ENCODE measurements at regions not wholly inside any gene's neighbourhood (a gene's known extent, or its start where the extent isn't known, plus 50 kb on each side); places are given as distances from the start of the nearest gene placed in this dataset.
A peak's percentile ranks its signal among the peaks of the same experiment; 100 is the strongest.

- DNase-seq = no peak
- no peak for TF ChIP-seq CTCF (IDR thresholded peaks at IDR 0.05; ENCODE audit: borderline replicate concordance)
- Histone ChIP-seq H3K36me3 (no peaks in the 10 kb centered on the region), H3K27ac (replicated peaks) (no peak overlapping the region), H3K27me3 (ENCODE audit: low read depth) (no peaks in the 10 kb centered on the region), H3K4me1 (no peaks in the 10 kb centered on the region), H3K4me3 (no peak overlapping the region), H3K9me3 (replicated peaks) (peaks cover 24% of the 10 kb centered on the region)
- intact Hi-C loops (cut with micrococcal nuclease) = no loop called here
These were observed 875.1 kb downstream of the NSUN3 start for GRCh38 chr3:94937980-94938379.

DNA sequence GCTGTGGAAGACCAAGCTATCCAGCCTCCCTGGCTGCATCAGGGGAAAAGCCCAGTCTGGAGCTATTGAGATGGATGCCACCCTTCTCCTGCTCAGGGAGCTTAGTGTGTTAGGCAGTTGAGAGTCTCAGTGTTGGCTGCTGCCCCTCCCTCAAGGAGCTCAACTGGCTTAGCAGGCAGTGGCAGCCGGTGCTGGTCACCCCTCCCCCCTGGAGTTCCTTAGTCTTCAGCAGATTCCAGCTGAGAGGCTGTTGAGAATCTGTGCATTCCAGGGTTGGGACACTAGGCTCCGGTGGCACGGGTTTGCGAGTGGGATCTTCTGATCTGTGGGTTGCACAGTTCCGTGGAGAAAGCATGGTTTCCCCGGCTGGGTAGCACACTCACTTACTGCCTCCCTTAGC is 883.8 kb downstream of the NSUN3 start:
- no peaks in the 10 kb centered on the region for H3K27me3 ChIP-seq (ENCODE audit: low read depth)
- no peak for DNase-seq
- intact Hi-C loops (cut with micrococcal nuclease) = no loop called here
- H3K9me3 ChIP-seq (replicated peaks) = peaks cover 12% of the 10 kb centered on the region
- H3K36me3 ChIP-seq = no peaks in the 10 kb centered on the region
- H3K27ac ChIP-seq (replicated peaks) = no peak overlapping the region
- H3K4me1 ChIP-seq = no peaks in the 10 kb centered on the region
- no peak for TF ChIP-seq CTCF (IDR thresholded peaks at IDR 0.05; ENCODE audit: borderline replicate concordance)
- no peak overlapping the region for H3K4me3 ChIP-seq

DNA sequence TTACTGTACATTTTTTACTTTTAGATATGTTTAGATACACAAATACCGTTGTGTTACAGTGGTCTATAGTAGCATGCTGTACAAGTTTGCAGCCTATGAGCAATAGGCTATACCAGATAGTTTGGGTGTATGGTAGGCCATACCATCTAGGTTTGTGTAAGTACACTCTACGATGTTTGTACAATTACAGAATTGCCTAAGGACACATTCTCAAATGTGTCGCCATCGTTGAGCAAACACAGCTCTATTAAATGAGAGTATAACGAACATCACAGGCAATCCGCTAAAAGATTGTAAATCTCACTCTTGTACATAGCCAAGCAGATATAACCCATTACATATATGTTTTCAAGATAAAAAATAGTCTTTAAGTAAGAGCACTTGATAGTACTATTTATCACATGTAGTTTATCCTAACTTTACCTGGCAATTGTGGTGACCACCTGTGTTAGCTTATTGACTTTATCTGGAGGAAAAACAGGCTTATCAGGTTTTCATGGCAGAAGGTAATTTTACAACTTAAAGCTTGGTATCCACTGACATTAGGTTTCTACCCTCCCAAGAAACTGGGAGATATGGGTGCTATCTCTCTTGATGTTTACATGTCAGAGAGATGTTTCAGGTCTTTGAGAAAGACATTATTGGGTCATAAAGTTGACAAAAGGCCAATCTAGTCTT is 898.7 kb downstream of the NSUN3 start:
- Histone ChIP-seq H3K9me3 (replicated peaks) (peaks cover 7% of the 10 kb centered on the region), H3K4me3 (no peak overlapping the region), H3K4me1 (no peaks in the 10 kb centered on the region), H3K27ac (replicated peaks) (no peak overlapping the region), H3K27me3 (ENCODE audit: low read depth) (no peaks in the 10 kb centered on the region), H3K36me3 (no peaks in the 10 kb centered on the region)
- intact Hi-C loops (cut with micrococcal nuclease) = no loop called here
- DNase-seq = no peak
- no peak for TF ChIP-seq CTCF (IDR thresholded peaks at IDR 0.05; ENCODE audit: borderline replicate concordance)

- intact Hi-C loops (cut with micrococcal nuclease) = no loop called here
- Histone ChIP-seq H3K36me3 (no peaks in the 10 kb centered on the region), H3K9me3 (replicated peaks) (peaks cover 7% of the 10 kb centered on the region), H3K27me3 (ENCODE audit: low read depth) (no peaks in the 10 kb centered on the region), H3K4me3 (no peak overlapping the region), H3K4me1 (no peaks in the 10 kb centered on the region), H3K27ac (replicated peaks) (no peak overlapping the region)
- DNase-seq = no peak
- no peak for TF ChIP-seq CTCF (IDR thresholded peaks at IDR 0.05; ENCODE audit: borderline replicate concordance)
These were observed 903.1 kb downstream of the NSUN3 start for GRCh38 chr3:94965867-94966475.

- no peak overlapping the region for H3K4me3 ChIP-seq
- no peaks in the 10 kb centered on the region for H3K4me1 ChIP-seq
- H3K27me3 ChIP-seq (ENCODE audit: low read depth) = no peaks in the 10 kb centered on the region
- DNase-seq = no peak
- H3K9me3 ChIP-seq (replicated peaks) = peaks cover 7% of the 10 kb centered on the region
- H3K27ac ChIP-seq (replicated peaks) = peak overlapping the region; percentile 52
- intact Hi-C loops (cut with micrococcal nuclease) = no loop called here
- TF ChIP-seq CTCF (IDR thresholded peaks at IDR 0.05; ENCODE audit: borderline replicate concordance) = no peak
- H3K36me3 ChIP-seq = no peaks in the 10 kb centered on the region
These were observed 904.3 kb downstream of the NSUN3 start for GRCh38 chr3:94967196-94967595.

Measured in left ventricle myocardium inferior (tissue), 1 donor.